Retinal pigment epithelial cell (primary cell): ENCODE measurements at regions not wholly inside any gene's neighbourhood (a gene's known extent, or its start where the extent isn't known, plus 50 kb on each side); places are given as distances from the start of the nearest gene placed in this dataset.

Experiments used
- DNase-seq: peaks from one replicate; pipeline ENCODE4 v3.0.0-alpha.2; 2010; ENCODE audit warnings: low read depth
- H3K4me3 ChIP-seq: 2 replicates; pipeline ENCODE4 v1.5.1; 2011; ENCODE audit warnings: mild to moderate bottlenecking, low read length, control low read depth, moderate library complexity
- TF ChIP-seq, protein P1 (sequence below): conservative IDR thresholded peaks from 2 replicates; pipeline ENCODE4 v1.5.1; 2011; ENCODE audit warnings: low read depth, low read length, control low read depth, inconsistent platforms

DNA sequence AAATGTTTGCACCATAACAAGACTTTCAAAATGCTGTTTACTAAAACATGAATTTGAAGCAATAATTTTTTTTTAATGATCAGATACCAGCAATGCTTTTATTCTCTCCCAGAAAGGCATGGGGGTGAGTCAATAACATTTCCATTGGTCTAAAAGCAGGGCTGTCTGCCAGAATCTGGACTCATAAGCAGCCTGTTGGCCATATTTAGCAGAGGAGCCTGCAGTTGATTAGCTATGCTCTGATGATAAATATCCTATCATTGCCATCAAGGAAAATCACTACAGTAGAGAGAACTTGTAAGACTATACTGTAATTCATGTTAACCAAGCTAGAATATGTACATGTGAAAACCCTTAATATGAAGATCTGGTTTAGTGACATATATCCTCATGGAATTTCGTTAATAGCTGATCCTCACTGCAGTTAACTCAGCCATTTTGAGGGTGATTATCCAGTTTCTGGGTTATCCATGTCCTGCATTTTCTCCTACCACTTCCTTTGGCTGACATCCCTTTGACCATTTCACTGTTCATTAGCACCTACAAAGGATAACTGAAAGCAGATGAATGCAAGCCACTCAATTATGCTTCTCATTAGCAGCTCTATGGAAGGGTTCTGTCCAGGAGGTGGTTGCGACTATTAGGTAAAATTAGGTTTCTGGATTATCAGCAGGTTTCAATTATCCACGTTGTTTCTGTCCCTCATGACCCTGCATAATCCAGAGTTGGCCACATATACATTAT, 72.9 kb upstream of the DIAPH2 start:
- no peak overlapping the region for H3K4me3 ChIP-seq
- no peak for DNase-seq
- TF ChIP-seq, protein P1, sequence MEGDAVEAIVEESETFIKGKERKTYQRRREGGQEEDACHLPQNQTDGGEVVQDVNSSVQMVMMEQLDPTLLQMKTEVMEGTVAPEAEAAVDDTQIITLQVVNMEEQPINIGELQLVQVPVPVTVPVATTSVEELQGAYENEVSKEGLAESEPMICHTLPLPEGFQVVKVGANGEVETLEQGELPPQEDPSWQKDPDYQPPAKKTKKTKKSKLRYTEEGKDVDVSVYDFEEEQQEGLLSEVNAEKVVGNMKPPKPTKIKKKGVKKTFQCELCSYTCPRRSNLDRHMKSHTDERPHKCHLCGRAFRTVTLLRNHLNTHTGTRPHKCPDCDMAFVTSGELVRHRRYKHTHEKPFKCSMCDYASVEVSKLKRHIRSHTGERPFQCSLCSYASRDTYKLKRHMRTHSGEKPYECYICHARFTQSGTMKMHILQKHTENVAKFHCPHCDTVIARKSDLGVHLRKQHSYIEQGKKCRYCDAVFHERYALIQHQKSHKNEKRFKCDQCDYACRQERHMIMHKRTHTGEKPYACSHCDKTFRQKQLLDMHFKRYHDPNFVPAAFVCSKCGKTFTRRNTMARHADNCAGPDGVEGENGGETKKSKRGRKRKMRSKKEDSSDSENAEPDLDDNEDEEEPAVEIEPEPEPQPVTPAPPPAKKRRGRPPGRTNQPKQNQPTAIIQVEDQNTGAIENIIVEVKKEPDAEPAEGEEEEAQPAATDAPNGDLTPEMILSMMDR, result no peak

GRCh38 chrX:96615448-96615847, 69.2 kb upstream of the DIAPH2 start:
- TF ChIP-seq, protein P1, result no peak
- H3K4me3 ChIP-seq, result no peak overlapping the region
- DNase-seq, result peak; percentile 30

GRCh38 chrX:96619588-96619987, 65.1 kb upstream of the DIAPH2 start:
- no peak overlapping the region for H3K4me3 ChIP-seq
- no peak for DNase-seq
- TF ChIP-seq, protein P1, result no peak

GRCh38 chrX:96621811-96622210, 62.8 kb upstream of the DIAPH2 start:
- no peak overlapping the region for H3K4me3 ChIP-seq
- DNase-seq, result no peak

More at GRCh38 chrX:96621811-96622210, 62.8 kb upstream of the DIAPH2 start:
- TF ChIP-seq, protein P1, result no peak
